ENCODE measurements at regions not wholly inside any gene's neighbourhood (a gene's known extent, or its start where the extent isn't known, plus 50 kb on each side); places are given as distances from the start of the nearest gene placed in this dataset.

GRCh38 chr5:1943481-1943880 is 60.8 kb upstream of the IRX4 start:
- no peak for DNase-seq

GRCh38 chr5:1942630-1943029 is 59.9 kb upstream of the IRX4 start:
- DNase-seq, result no peak

GRCh38 chr5:1942158-1942557 is 59.4 kb upstream of the IRX4 start:
- DNase-seq, result no peak

GRCh38 chr5:1939256-1939655 is 56.5 kb upstream of the IRX4 start:
- DNase-seq, result no peak

- DNase-seq, result no peak
Measured at GRCh38 chr5:1938310-1939000, 55.7 kb upstream of the IRX4 start.

- DNase-seq, result no peak
Measured at GRCh38 chr5:1937590-1937989, 54.9 kb upstream of the IRX4 start.

- no peak for DNase-seq
Measured at GRCh38 chr5:1936901-1937300, 54.2 kb upstream of the IRX4 start.

GRCh38 chr5:1936413-1936812 is 53.7 kb upstream of the IRX4 start:
- DNase-seq, result no peak

- DNase-seq, result no peak
Measured at GRCh38 chr5:1934801-1935429, 52.2 kb upstream of the IRX4 start.

- no peak for DNase-seq
Measured at GRCh38 chr5:1934056-1934394, 51.3 kb upstream of the IRX4 start.

- DNase-seq, result no peak
Measured at GRCh38 chr5:1933364-1934055, 50.8 kb upstream of the IRX4 start.
